ENCODE measurements at regions not wholly inside any gene's neighbourhood (a gene's known extent, or its start where the extent isn't known, plus 50 kb on each side); places are given as distances from the start of the nearest gene placed in this dataset.

DNA sequence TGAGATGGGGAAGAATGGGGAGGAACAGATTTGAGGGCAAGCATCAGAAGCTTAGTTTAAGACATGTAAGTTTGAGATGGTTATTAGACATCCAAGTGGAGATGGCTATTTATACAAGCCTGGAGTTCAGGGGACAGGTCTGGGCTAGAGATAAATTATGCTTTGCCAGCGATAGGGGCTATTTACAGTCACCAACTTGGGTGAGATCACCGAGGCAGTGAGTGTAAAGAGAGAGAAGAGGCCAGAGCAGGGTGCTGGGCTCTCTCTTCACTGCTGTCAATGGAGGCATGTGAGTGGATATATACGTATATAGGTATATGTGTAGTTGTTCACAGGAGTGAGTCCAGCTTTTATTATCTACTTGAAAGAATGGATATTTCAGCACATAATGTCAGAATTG lies 81.0 kb downstream of the QPCT start:
- no peak for ATAC-seq

DNA sequence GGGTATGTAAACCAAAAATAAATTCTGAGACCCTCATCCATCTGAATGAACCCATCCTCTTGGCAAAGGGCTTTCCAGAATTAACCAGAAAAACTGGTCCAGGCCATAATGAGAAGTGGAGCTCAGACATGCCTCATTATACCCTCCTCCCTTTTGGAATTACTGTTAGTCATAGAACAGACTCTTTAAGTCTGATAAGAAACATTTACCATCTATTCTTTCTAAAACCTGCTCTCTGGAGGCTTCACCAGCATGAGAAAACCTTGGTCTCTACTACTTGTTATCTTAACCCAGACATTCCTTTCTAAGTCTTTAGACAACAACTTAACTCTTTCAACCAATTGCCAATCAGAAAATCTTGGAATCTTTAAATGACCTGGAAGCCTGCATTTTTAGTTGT lies 82.8 kb downstream of the QPCT start:
- no peak for ATAC-seq

DNA sequence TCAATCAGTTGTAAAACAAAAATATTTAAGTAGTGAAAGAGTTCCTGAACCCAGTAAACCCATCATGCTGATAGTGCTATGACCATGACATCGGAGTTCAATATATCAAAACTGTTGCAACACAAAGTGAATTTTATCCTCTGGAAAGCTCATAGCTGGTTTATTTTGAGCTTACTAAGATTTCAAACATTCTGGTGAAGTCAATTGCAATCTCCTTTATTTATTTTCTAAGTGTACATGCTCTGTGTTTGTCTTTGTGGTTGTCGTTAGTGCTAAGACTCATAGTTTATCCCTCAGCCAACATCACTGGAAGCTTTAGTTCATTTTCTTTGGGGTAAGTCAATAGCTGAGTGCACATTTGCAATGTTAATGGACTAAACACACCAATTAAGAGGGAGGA lies 91.9 kb downstream of the QPCT start:
- ATAC-seq: no peak

DNA sequence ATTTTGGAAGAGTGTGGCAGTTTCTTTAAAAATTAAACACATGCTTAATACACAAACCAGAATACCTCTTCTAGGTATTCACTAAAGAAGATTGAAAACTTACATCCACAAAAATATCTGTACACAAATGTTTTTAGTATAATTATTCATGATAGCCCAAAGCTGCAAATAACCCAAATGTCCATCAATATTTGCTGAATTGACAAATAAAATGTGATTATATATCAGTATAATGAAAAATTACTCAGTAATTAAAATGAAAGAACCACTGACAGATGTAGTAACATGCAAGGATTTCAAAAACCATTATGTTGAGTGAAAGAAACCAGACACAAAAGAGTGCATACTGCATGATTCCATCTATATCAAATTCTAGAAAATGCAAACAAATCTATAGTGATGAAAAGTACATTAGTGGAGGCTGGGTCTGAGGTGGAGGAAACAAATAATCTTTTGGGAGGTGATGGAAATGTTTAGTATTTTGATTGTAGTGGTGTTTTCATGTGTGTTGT lies 94.8 kb downstream of the QPCT start:
- no peak for ATAC-seq

DNA sequence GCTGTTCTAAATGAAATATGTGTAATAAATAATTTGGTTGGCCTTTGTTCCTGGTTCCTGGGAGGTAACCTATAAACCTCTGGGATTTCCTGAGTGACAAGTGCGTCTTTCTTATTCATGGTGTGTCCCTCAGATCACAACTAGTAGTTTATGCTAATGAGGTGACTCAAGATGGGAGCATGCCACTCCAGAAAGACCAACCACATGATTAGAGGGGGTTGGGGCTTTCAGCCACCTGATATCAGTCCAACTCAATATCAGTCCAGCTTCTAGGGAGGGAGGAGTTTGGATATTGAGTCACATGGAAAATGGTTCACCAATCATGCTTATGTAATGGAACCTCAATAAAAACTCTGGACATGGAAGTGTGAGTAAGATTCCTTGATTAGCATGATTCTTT lies 96.6 kb downstream of the QPCT start:
- ATAC-seq: no peak

DNA sequence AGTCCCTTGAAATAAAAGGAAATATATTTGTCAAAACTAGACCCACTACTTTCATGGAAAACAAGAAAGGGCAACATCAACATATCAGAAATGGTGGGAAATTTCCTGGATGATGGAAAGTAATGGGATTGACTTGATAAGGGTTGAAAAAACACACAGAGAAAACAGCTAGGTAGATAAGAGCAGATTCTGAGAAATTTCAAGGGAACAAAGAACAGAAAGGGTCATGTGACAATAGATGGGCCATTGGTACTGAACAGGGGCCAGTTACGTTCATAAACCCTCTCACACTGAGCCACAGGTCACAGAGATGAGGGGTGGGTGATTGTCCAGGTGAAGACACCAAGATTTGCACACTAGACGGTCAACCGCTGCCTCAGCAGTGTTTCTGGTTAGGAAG lies 98.7 kb downstream of the QPCT start:
- ATAC-seq: no peak

DNA sequence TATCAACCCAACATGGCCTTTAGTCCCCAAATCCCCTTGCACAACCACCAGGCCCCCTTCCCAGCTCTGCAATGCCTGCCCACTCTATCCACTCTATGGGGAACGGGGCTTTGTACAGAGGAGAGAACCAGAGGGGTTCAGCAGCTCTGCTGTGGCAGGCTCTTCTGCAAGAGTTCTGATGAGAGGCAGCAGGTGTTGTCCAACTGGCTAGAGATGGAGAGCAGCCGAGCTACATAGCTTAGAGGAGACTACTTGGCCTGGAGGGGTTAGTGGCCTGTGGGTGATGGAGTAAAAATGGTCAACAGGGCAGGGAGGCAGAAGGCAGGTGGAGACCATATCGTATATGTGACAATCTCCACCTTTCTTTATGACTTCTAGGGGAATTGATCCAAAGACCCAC lies 103.0 kb downstream of the QPCT start:
- ATAC-seq: no peak

DNA sequence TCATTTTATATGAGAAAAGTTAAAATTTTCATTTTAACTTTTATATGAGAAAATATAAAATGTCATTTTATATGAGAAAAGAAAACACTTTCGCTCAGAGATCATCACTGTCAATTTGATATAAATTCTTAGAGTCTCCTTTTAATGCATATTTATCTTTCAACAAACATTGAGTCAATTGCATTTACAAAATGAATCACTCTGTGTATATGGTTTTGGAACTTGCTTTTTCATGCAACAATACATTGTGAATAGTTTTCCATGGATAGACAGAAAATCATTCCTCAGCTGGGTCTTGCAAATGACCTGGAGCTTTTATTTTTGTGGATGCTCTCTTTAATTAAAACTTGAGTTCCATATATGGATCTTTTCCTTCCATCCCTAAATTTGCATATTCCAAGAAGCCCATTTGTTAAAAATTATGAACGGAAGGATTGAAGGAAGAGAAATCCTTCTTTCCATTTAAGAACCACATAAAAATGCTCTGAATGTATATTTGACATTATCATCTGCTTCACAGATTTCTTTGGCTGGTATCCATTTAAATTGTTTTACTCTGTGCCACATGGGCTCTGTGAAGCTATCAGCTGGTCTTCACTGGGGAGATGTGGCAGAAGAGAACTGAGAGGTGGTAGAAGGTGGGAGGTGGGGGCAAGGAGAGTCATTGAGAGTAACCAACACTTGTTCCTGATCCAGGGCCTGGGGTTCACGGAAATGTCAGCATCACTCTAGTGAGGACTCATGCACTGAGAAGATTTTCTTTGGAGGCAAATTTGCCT lies 104.1 kb downstream of the QPCT start:
- no peak for ATAC-seq

DNA sequence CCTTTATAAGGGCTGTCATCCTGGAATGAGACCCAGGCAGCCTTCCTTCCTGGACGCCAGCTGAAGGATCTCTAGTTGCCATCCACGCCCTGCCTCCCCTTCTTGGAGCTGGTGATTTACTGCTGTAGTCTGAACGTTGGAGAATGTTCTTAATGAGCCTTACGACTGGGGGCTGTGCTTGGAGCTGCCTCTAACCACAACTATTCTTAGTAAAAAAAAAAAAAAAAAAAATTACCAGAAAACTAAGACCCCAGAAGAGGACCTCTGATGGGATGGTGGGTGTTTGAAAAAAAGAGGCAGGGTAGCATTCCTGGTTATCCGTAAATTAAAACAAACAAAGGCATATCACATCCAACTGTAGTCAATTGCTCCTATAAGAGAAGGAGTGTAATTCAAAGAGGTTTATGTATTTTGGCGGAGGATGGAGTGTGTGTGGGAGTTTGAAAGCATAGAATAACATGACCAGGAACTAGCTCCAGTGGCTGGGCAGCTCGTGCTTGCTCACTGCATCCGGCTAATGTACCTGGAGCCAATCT lies 105.4 kb downstream of the QPCT start:
- ATAC-seq: no peak

DNA sequence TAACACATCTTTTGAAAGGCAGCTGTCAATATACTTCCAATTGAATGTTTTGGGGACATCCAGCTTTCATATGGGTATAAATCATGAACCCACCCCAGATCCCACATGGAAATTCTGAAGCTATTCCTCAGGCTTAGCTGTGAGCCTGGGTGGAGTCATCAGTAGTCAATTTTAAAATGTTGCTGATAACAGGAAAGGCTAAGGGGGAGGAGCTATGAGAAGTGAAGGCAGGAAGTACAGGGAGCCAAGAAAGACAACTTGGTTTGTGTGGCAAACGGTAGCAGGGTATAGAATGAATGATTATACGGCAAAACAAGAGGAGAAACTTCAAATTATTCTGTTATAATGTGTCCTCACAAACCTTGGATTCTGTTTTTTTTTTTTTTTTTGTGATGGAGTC lies 108.6 kb downstream of the QPCT start:
- peak in 1 of 2 donors; percentile 35 for ATAC-seq

DNA sequence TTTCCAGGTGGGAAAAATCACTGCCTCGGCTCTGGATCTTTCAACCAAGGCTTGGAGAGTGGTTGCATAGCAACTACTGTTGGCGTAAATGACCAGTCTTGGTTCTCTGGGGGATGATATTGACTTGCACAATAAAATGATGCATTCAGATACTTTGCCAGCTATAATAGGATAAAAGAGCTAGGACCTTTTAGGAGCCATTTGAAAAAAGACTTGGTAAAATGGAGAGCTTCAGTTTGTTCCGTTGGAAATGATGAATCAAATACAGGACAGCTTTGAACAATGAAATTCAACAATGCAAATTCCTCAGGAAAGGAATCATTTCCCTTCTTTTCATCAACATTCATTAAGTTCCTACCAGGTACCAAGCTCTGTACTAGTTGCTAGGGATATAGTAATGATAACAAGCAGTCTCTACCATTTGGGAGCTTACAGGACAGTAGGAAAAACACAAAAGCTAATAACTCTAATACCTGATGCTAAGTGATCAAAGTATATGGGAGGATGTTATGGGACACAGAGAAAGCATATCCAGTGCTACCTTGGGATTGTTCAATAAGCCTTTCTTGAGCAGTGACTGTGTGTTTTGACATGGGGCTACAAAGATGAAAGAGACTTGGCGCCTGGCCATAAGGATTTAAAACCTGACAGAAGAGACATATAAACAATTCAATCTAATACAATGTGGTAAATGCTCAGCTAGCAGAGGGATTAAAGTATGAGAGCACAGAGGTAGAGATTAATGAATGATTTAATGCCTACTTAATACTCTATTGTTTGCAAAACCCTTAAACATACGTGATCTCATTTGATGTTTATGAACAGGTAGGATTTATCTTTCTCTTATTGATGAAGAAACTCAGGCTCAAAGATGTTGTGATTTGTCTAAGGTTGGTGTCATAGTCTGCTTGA lies 110.7 kb downstream of the QPCT start:
- ATAC-seq: no peak

DNA sequence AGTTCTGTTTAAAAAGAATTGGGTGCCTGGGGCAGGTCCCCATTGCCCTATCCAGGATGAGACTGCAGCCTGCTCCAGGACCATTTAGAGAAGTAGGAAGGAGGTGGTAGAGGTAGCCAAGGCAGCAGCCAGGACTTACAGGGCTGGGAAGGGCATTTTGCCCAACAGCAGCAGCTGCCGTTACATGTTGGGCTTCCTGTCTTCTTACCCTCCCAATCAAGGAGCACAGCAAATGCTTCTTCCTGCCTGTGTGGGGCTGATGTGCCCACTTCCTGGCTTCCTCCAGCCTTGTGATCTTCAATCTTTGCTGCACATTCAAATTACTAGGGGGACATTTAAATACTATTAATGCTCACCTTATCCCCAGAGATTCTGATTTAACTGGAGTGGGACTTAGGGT lies 112.0 kb downstream of the QPCT start:
- ATAC-seq: peak; percentile 42 to 50

DNA sequence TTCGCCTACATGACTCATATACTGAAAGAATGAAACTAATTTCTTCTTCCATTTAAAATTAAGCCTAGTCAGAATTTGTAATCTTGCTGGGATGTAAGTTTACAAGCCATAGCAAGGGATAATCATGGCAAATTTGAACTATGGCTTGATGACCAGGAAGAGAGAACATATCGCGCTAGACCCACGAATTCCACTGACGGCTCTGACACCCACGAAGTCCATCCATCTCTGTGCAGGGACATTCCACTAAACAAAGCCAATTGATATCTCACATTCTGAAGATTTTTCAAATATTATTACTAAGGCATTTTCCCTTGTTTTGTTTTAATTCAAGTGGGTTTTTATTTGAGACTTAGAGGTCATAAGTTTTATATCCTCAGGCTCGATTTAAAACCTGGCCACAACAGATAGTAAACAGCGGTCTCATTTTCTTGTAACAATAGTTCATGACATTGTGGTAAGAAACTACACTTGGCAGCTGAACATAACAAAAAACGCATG lies 113.0 kb downstream of the QPCT start:
- ATAC-seq: no peak

DNA sequence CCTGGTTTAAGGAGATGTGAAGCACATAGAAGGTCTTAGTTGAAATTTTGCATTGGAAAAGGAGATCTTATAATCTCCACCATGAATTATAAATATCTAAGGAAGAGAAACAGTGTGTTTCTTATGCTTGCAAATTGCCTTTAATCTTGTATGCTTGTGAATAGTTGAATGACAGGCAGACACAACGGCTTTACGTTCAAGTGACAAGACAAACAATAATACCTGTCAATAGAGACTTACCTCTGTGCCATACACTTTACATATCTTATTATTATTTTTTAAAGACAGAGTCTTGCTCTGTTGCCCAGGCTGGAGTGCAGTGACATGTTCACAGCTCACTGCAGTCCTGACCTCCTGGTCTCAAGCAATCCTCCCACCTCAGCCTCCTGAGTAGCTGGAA lies 113.7 kb downstream of the QPCT start:
- ATAC-seq: no peak

DNA sequence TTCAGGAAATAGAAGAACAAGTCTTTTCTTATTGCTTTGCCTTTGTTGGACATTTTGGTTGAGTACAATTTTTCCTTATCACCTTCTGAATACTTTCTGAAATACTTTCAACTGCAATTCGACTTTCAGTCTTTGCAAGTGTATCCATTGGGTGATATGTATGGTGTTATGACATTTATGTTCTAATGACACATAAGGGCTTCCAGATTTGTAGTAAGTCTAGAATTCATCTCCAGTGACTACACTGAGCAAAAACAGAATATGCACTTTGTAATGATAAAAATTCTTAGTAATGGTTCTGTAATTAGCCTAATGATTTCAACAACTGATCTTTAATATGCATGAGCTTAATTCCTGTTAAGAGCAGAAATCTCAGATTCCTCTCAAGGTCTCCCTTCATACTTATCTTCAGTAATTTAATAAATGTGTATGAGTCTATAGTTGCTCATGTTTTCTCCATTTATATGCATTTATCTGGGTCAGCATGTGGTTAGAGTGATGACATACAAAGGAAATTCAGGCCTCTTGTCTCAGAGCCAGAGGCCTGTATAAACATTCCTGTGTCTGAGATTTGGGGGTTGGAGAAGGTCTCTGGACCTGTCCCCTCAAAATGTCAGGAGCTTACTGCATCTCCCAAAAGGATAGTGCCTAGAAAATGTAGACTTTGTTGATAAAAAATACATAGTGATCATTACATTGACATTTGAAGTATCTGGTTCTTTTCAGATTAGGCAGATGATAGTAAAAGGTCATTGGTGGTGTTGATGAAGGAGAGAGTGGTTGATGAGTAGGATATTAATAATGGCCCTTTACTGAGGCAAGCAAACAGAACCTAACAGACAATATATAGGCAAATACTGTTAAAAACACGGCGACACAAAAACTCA lies 114.9 kb downstream of the QPCT start:
- peak; percentile 51 to 69 for ATAC-seq

DNA sequence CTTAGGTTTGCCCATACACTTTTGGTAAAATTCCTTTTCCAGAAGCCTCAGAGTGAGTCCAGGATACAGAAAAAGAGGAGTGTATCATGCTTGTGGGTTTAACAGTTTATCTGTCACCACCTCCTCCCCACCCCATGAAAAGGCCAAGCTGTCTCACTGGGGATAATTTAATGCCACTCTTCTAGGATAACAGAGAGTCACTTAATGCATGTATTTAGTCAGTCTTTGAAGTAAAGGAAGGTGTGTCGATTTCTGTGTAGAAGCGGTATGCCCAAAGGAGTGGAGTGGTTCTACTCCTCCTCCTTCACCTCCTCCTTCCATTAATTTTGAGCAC lies 116.4 kb downstream of the QPCT start:
- no peak for ATAC-seq

DNA sequence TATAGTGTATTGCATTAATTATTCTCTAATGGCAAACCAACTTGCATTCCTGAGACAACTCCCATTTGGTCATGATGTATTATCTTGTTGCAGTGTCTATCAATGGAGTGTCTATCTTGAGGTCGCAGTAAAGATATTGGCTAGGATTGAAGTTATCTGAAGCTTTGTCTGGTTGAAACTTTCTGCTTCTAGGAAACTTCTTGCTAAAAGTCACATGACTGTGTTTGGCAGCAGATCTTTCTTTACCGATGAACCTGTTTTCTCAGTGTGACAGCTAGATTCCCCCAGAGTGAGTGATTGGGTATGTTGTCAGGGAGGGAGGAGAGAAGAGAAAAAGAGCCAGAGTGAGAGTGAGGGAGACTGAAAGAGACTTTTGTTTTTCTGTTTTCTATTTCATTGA lies 119.6 kb downstream of the QPCT start:
- no peak for ATAC-seq

DNA sequence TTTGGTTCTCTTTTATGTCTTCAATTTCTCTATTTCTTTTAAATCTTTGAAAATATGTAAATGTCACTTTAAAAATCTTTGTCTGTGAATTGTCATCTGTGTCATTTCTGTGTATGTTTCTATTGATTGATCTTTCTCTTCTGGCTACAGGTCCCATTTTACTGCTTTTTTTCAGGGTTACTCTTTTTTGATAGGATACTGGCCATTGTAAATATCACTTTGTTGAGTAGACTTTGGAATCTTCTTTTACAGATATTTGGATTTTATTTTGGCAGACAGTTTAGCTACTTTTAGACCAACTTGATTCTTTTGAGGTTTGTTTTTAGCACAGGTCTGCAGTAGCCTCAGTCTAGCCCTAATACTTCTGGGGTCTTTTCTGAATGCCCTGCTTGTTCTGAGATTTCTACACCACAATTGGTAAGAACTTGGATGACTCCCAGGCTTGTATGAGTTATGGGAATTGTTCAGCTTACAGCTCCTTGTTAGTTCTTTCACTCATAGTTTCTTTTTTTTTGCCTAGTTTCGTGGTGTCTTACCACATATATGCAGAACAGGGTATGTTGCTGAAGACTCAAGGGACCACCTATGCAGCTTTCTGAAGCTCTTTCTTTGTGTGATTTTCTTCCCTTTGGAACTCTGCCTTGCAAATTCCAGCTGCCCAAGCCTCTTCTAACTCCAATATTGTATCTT lies 122.2 kb downstream of the QPCT start:
- ATAC-seq: no peak

DNA sequence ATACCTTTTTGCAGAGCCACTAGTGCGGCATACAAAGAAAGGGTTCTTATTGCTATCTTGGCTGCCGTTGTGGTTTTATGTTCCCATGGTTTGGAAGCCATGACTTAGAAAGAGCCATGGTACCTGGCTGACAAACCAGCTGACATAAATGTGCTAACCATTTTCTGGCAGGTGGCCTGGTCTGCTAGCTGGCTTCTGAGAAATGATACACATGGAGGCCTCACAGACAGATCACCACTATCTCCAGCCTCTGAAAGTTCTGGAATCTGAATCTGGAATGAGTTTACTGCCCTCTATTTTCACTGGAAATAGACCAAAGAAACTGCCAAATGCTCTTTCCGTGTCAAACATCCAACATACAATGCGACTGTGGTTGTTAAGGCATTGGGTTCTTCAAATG lies 123.7 kb downstream of the QPCT start:
- no peak for ATAC-seq

DNA sequence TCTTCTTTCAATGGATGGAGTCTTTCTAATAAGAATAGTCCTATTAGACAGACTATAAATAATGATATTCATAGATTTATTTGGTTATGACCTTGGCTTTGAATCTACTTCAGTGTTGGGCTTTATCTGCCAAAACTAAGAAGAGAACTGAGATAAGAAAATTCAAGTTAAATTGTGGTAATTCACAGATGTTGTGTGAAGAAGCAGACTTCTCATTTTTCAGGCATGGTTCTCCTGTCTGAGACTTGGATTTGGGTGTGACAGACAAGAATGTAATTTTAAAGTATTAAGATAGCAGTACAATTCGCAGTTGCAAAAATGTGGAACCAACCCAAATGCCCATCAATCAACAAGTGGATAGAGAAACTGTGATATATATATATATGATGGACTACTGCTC lies 124.7 kb downstream of the QPCT start:
- ATAC-seq: no peak

DNA sequence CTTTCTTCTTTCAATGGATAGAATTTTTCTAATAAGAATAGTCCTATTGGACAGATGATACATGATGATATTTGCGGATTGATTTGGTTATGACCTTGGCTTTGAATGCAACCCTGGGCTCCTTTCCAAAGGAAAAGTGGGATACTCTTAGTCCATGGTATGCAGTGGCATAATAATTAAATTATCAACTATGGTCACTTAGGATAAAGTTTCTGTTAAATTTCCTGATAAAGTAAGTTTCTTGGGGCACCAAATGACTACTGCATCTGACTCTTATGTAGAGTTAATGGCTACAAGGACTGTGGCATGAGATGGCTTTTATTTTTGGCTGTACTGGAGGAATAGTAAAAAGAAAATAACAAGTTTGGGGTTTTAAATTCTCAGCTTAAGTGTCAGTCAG lies 126.7 kb downstream of the QPCT start:
- ATAC-seq: no peak

DNA sequence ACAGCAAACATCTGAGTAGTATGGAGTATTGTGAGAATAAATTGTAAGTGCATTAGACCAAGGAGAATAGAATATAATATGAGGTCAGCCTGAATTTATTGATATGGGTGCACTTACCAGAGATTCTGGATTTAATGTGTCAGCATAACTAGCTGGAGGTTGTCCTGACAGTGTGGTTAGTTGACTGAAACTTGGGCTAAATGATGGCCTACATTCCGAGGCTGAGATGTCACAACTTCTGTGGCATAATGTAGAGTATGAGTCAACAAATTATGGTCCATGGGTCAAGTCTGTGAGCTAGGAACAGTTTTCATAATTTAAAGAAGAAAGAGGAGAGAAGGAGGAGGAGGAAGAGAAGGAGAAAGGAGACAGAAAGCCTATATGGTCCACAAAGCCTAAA lies 127.6 kb downstream of the QPCT start:
- no peak for ATAC-seq
